DMS53 (cell line): ENCODE measurements at regions not wholly inside any gene's neighbourhood (a gene's known extent, or its start where the extent isn't known, plus 50 kb on each side); places are given as distances from the start of the nearest gene placed in this dataset.
"Not testable (repeated sequence)": the region's sequence is repeated elsewhere in the genome, so short reads cannot be mapped to it uniquely, and the experiment has no call there.

Source experiments
- DNase-seq: peaks from one replicate; lab custom pipeline; 2025; lab: John Stamatoyannopoulos, UW

GRCh38 chr10:70990156-70990555 lies 101.8 kb upstream of the PCBD1 start:
- DNase-seq: not testable (repeated sequence)

DNA sequence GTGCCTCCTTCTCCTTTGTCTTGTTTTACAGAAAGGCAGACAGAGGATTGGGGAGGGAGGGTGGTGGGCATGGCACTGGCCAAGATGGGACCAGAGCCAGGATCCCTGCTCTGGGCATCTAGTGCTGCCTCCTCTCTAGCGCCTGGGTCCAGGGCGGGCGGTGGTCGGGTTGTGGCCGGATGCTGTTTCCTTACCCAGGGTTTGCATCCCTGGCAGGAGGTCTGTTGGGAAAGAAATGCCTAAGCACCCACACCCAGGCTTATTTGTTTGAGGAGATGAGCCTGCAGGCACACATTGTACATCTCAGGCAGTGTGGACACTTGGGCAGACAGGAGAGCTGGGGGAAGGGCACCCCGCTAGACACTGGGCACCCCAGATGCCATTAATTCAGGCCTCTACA lies 102.3 kb upstream of the PCBD1 start:
- DNase-seq: no peak

DNA sequence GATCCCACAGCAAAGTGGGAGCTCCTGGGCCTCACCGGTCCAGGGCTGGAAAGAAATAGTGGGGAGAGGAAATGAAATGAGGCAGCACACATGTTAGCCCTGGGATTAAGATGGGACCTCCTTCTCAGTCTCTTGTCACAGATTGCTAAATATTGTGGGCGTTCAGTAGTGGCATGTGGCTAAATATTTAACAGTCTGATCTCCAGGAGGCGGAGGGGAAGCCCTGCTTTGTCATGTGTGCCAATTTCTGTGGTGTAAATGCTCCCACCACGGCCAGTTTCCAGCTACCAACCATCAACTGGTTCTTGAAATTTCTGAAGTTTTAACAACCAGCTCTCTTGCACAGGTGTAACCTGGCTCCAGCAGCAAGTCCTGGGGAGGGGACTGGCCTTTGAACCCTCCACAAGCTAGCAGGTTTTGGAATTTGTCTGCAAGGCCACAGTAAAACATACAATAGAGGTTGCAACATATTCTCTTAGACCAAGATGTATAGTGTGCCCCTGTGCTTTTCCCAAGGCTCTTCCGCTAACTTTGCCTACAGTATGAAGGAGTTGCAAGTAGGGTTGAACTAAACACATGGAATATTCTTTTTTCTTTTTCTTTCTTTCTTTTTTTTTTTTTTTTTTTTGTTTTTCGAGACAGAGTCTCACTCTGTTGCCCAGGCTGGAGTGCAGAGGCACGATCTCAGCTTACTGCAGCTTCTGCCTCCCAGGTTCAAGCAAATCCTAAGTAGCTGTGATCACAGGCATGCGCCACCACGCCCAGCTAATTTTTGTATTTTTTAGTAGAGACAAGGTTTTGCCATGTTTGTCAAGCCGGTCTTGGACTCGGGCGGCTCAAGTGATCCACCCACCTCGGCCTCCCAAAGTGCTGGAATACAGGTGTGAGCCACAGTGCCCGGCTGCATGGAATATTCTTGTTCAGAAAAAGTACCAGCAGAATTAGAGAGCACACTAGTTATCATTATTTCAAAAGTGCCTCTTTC lies 103.1 kb upstream of the PCBD1 start:
- DNase-seq: no peak

GRCh38 chr10:70992436-70992835 lies 104.1 kb upstream of the PCBD1 start:
- no peak for DNase-seq

GRCh38 chr10:70993051-70993450 lies 104.7 kb upstream of the PCBD1 start:
- DNase-seq: no peak

DNA sequence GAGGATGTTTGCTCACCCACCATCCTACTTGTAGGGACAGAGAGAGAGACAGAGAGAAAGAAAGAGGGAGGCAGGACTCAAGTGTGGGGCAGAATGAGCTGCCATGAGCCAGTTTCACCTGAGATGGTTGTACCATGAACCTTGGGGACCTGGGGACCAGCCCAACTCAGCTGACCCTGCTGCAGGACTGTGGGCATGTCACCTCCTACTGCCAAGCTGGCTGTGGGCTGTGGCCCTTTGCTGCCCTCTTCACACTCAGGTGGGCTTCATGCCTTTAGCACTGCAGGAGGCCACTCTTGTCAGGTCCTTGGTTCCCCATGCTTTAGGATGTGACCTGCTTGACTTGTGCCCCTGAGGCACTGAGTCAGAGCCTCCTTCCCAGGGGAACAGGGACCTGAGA lies 108.2 kb upstream of the PCBD1 start:
- no peak for DNase-seq

DNA sequence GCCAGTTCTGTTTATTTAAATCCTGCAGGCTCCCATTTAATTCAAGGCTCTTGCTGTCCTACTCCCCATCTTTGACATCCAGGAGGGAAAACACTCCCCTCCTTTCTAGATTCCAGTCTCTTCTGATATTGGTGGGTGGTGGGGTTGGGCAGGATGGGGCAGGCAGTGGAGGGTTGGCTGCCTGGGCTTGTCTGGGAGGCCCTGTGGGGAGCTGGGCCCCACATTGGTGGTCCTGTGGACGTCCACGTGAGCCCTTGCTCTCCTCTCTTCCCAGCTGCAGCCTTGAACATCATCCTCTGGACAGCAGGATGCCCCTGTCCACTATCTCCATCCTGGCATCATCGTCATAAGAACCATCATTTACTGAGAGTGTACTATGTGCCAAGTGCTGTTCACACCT lies 108.9 kb upstream of the PCBD1 start:
- no peak for DNase-seq

GRCh38 chr10:70998086-70998485 lies 109.7 kb upstream of the PCBD1 start:
- no peak for DNase-seq

GRCh38 chr10:71001470-71001869 lies 113.1 kb upstream of the PCBD1 start:
- no peak for DNase-seq

GRCh38 chr10:71004176-71005075 lies 116.1 kb upstream of the PCBD1 start:
- no peak for DNase-seq

DNA sequence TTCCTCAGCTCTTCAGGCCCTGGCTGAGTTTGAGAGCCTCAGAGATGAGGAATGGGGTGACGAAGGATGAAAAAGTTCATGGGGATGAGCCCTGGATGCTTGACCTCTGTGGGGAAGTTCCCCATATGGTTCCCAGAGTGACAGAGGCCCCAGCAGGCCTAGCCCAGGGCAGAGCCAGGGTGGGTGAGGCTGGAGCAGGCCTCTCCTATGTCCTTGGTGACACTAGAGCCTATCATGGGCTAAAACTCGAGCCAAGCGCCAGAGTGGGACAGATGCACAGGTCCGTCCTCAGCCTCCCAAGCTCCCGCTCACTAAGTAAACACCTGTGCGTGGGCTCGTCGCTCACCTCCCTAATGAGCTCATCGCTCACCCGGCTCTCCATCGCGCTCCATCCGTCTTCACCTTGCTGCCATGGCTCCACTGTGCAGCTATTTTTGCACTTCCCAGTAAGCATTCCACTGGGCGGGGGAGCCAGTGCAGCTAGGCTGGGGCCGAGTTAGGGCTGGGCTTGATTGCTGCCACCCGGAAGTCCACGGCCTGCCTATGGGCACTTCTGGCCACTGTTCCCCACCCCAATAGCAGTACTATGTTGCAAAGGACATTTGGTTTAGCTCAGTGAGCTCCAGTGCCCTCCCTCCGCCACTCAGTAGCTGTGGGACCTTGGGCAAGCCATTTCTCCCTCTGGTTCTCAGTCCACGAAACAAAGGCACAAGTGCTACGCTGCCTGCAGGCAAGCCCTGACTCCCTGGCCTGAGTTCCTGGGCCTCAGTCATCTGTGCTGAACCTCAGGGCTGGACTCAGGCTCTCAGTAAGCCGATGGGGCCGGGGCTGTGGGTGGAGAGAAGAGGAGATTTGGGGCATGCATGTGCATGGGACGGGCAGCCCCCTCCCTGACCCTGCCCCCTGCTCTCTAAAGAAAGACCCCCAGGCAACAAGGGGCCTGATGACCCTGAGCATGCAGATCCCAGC lies 117.3 kb upstream of the PCBD1 start:
- DNase-seq: peak; percentile 30

DNA sequence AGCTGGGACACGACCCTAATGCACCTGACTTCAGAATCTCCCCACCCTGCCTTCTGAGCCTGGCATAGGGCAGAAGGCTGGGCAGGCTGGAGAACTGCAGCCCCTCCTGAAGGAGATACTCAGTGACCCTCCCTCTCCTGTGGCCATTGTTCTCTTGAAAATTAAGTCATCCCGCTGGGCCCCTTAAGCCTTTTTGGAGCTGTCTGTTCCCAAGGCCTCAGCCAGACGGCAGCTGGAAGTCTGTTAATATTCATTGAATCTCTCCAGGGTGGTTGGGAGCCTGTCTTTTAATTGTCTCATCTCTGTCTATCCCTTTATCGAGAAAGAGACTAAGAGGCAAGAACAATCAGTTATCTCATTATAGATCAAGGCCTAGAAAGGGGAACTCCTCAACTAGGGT lies 118.1 kb upstream of the PCBD1 start:
- no peak for DNase-seq

GRCh38 chr10:71007516-71007915 lies 119.2 kb upstream of the PCBD1 start:
- no peak for DNase-seq

DNA sequence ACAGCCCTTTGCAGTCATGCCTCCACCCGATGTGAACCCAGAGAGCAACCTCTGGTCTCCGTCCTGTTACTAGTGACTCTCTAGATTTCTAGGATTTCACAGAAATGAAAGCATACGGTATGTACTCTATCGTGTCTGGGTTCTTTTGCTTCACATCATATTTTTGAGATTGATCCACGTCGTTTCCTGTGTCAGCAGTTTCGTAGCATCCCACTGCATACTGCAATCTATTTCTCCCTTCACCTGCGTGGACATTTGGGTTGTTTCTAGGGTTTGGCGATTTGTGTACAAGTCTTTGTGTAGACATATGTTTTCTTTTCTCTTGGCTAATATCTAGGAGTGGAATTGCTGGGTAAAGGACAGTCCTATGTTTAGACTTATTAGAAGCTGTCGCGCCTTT lies 119.8 kb upstream of the PCBD1 start:
- DNase-seq: no peak

DNA sequence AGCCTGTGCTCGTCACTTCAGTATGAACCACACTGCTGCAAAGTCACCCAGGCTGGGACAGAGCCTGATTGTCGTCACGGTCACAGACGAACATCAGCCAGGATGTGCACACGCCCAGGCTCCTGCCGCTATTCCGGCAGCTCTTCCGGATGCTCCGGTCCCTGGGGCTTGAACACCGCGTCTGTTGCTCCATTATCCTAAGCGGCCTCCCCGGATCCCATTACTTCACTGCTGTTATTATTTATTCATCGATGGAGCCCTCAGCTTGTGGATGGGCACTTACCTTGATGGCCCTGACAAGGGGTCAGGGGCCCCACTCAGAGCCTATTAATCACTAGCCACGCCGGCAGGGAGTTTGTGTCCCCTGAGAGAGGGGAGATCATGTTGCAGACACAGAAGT lies 120.8 kb upstream of the PCBD1 start:
- DNase-seq: no peak

DNA sequence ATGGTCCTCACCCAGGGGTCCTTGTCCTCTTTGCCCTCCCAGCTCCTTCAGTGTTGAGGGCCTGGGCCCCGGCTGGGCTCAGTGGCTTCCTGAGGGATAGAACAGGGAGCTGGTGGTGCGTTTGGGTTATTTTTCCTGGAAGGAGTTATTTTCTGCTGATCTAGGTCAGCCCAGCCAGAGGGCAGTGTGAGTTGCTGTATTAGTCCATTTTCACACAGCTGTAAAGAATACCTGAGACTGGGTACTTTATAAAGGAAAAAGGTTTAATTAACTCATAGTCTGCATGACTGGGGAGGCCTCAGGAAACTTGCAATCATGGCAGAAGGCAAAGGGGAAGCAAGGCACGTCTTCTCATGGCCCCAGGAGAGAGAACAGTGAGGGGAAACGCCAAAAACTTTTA lies 122.4 kb upstream of the PCBD1 start:
- no peak for DNase-seq

GRCh38 chr10:71011141-71011540 lies 122.8 kb upstream of the PCBD1 start:
- no peak for DNase-seq

GRCh38 chr10:71014021-71014805 lies 125.8 kb upstream of the PCBD1 start:
- DNase-seq: no peak

DNA sequence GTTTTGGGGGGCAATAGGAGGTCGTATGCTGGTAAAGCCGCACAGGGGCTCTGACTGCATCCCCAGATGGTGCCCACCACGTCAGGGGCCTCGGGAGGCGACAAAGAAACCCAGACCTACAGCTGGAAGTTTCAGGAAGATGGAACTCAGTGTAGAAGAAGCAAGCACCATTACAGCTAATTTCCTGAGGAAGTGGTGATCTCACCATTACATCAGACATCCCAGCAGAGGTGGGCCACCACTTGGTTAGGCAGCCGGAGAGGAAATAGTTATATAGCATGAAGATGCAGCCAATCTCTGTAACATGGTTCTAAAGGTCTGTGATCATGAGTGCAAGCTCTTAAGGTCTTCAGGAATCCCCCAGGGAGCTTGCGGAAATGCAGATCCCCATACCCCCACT lies 127.3 kb upstream of the PCBD1 start:
- no peak for DNase-seq

DNA sequence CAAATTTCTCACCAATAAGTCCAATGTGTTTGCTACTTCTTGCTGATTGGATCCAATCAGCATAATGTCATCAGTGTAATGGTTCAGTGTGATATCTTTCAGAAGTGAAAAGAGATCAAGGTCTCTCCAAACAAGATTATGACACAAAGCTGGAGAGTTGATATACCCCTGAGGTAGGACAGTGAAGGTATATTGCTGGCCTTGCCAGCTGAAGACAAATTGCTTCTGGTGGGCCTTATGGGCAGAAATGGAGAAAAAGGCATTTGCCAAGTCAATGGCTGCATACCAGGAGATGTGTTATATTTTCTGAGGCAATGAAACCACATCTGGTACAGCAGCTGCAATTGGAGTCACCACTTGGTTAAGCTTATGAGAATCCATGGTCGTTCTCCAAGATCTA lies 131.7 kb upstream of the PCBD1 start:
- not testable (repeated sequence) for DNase-seq

DNA sequence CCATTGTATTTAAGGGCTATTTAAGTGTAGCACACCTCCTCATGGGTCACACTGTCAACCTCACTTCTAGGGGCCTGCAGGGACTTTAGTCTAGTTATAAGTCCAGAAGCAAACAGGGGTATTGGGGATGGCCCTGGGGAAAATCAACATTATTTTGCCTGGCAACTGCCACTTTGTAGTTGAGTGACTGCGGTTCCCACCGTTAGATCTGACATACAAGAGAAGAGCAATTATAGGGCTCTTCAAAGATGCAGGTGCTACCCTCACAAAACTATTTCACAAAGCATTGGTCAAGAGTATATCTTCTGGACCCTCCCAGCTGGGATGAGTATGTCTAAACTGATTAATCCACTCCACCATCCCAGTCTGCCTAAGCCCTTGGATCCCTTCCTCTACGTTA lies 133.0 kb upstream of the PCBD1 start:
- DNase-seq: no peak
